ENCODE measurements at regions not wholly inside any gene's neighbourhood (a gene's known extent, or its start where the extent isn't known, plus 50 kb on each side); places are given as distances from the start of the nearest gene placed in this dataset.

- no peak overlapping the region for H3K27ac Mint-ChIP-seq
- no peak overlapping the region for H3K4me3 Mint-ChIP-seq
- no peaks in the 10 kb centered on the region for H3K9me3 Mint-ChIP-seq
- no peaks in the 10 kb centered on the region for H3K27me3 Mint-ChIP-seq (ENCODE audit: low read depth, poor library complexity)
- no peaks in the 10 kb centered on the region for H3K36me3 Mint-ChIP-seq (ENCODE audit: low read depth)
- peaks cover 44% of the 10 kb centered on the region for H3K4me1 Mint-ChIP-seq
- no peak for TF ChIP-seq CTCF (IDR thresholded peaks at IDR 0.05)
- no peak for DNase-seq
These were observed 137.5 kb downstream of the KCNRG start for GRCh38 chr13:50152655-50153309.

- Mint-ChIP-seq H3K27ac (no peak overlapping the region), H3K4me1 (peaks cover 44% of the 10 kb centered on the region), H3K36me3 (ENCODE audit: low read depth) (no peaks in the 10 kb centered on the region), H3K9me3 (no peaks in the 10 kb centered on the region), H3K27me3 (ENCODE audit: low read depth, poor library complexity) (no peaks in the 10 kb centered on the region), H3K4me3 (no peak overlapping the region)
- no peak for DNase-seq
- no peak for TF ChIP-seq CTCF (IDR thresholded peaks at IDR 0.05)
These were observed 138.2 kb downstream of the KCNRG start for GRCh38 chr13:50153401-50153800.

GRCh38 chr13:50153876-50154275 is 138.6 kb downstream of the KCNRG start:
- Mint-ChIP-seq H3K4me3 (no peak overlapping the region), H3K27ac (no peak overlapping the region), H3K9me3 (no peaks in the 10 kb centered on the region), H3K36me3 (ENCODE audit: low read depth) (no peaks in the 10 kb centered on the region), H3K27me3 (ENCODE audit: low read depth, poor library complexity) (peaks cover 2% of the 10 kb centered on the region), H3K4me1 (peaks cover 40% of the 10 kb centered on the region)
- DNase-seq: no peak
- TF ChIP-seq CTCF (IDR thresholded peaks at IDR 0.05): no peak

- H3K27me3 Mint-ChIP-seq (ENCODE audit: low read depth, poor library complexity): peaks cover 3% of the 10 kb centered on the region
- no peak for TF ChIP-seq CTCF (IDR thresholded peaks at IDR 0.05)
- H3K27ac Mint-ChIP-seq: no peak overlapping the region
- H3K9me3 Mint-ChIP-seq: no peaks in the 10 kb centered on the region
- DNase-seq: no peak
- no peaks in the 10 kb centered on the region for H3K36me3 Mint-ChIP-seq (ENCODE audit: low read depth)
- peaks cover 31% of the 10 kb centered on the region for H3K4me1 Mint-ChIP-seq
- no peak overlapping the region for H3K4me3 Mint-ChIP-seq
These were observed 139.5 kb downstream of the KCNRG start for GRCh38 chr13:50154697-50155096.

GRCh38 chr13:50156140-50156539 is 140.9 kb downstream of the KCNRG start:
- DNase-seq: no peak
- Mint-ChIP-seq H3K27me3 (ENCODE audit: low read depth, poor library complexity) (peaks cover 3% of the 10 kb centered on the region), H3K9me3 (no peaks in the 10 kb centered on the region), H3K4me3 (no peak overlapping the region), H3K27ac (no peak overlapping the region), H3K4me1 (peaks cover 31% of the 10 kb centered on the region), H3K36me3 (ENCODE audit: low read depth) (no peaks in the 10 kb centered on the region)
- TF ChIP-seq CTCF (IDR thresholded peaks at IDR 0.05): no peak

- Mint-ChIP-seq H3K36me3 (ENCODE audit: low read depth) (no peaks in the 10 kb centered on the region), H3K4me1 (peaks cover 34% of the 10 kb centered on the region), H3K27ac (no peak overlapping the region), H3K27me3 (ENCODE audit: low read depth, poor library complexity) (peaks cover 3% of the 10 kb centered on the region), H3K4me3 (no peak overlapping the region), H3K9me3 (no peaks in the 10 kb centered on the region)
- no peak for TF ChIP-seq CTCF (IDR thresholded peaks at IDR 0.05)
- peak; percentile 18 for DNase-seq
These were observed 141.4 kb downstream of the KCNRG start for GRCh38 chr13:50156561-50157127.

All from nephron progenitor cell (in vitro differentiated cells).